ENCODE measurements at regions not wholly inside any gene's neighbourhood (a gene's known extent, or its start where the extent isn't known, plus 50 kb on each side); places are given as distances from the start of the nearest gene placed in this dataset.

DNA sequence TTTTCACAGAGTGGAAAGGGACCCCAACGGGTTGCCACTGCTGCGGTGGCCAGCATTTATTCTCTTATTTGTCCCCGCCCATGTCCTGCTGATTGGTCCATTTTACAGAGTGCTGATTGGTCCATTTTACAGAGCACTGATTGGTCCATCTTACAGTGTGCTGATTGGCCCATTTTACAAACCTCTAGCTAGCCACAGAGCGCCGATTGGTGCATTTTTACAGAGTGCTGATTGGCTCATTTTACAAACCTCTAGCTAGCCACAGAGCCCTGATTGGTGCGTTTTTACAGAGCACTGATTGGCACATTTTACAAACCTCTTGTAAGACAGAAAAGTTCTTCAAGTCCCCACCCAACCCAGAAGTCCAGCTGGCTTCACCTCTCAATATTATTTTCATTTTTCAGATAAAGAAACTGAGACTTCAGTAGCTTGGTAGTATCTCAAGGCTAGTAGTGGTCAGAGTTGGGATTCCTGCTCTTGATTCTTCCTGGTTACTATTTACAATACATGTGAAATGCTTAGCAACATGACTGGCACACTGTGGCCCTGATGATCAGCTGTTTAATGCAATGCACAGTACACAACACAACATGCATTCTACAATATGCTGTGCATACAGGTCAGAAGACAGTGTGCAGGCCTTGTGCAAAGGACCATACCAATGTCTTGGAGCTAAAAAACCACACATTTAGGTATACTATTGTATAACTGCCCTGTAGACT is 63.6 kb upstream of the BOD1 start:
- TF ChIP-seq GATA3 (IDR thresholded peaks at IDR 0.05; ENCODE audit: low read depth, low read length) = no peak

DNA sequence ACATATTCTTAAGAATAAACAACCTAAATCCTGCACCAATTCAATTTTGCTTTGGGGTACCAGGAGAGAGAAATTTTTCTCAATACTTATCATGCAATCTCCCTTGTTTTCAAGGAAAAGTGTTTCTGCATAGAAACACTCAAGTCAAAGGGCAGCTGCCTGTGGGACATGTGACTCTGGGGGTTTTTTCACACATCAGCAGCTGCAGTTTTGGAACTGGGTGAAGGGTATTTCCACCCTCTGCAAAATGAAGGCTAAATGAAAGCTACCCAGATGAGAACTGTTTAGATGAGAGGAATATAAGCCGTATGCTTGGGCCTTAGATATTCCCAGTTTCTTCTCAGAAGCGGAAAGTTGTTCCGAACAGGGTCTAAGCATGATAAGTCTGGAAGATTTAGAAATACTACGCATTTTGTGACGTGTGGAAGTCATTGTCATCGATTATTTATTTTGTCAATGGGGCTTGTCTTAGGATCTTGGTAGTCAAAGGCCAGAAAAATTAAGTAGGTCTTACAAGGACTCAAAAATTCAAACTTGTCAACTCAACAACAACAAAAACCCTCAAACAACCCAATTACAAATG is 64.3 kb upstream of the BOD1 start:
- TF ChIP-seq GATA3 (IDR thresholded peaks at IDR 0.05; ENCODE audit: low read depth, low read length) (no peak), GATA2 (IDR thresholded peaks at IDR 0.05; ENCODE audit: low read depth, low read length) (no peak)

DNA sequence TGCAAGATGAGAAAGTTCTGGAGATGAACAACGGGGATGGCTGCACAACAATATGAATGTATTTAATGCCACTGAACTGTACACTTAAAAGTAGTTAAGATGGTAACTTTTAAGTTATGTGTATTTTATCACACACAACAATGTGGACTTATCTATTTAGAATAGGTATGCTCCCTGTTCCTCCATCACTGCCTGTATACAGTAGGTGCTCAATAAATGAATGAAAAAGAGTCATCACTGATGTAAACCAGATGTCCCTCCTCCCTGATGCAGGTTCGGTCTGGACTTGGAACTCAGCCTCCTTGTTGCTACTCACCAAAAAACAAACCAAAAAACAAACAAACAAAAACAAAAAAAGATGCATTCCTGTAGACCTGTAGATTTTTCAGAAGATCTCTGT is 65.9 kb upstream of the BOD1 start:
- TF ChIP-seq GATA2 (IDR thresholded peaks at IDR 0.05; ENCODE audit: low read depth, low read length) (no peak), GATA3 (IDR thresholded peaks at IDR 0.05; ENCODE audit: low read depth, low read length) (no peak)

DNA sequence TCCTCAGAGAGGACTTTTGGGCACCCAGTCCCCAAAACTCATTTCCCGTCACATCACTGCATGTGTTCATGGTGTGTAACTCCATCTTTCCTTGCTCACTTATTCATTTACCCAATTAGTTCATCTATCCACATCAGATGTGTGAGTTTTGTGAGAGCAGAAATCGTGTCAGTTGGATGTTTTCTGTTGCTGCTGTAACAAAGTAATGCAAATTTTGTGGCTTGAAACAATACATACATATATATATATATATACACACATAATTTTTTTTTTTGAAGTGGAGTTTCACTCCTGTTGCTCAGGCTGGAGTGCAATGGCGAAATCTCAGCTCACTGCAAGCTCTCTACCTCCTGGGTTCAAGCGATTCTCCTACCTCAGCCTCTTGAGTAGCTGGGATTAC is 70.5 kb upstream of the BOD1 start:
- TF ChIP-seq GATA2 (IDR thresholded peaks at IDR 0.05; ENCODE audit: low read depth, low read length) (no peak), GATA3 (IDR thresholded peaks at IDR 0.05; ENCODE audit: low read depth, low read length) (no peak)

DNA sequence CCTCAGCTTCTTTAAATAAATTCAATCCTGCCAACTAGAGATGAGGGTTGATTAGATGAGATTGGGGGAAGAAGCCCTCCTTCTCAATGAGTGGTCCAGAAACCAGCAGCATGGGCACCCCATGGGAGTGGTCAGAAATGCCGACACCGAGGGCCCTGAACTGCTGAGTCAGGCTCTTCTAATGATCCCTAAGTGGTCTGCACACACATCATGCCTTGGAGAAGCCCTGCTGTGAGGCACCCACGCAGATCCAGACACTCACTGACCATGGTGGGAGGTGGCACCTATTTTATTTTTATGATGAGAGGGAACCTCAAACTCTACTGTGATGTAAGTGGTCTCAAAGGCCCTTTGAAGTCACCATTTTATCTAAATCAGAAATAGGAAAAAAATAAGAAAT is 72.3 kb upstream of the BOD1 start:
- TF ChIP-seq GATA2 (IDR thresholded peaks at IDR 0.05; ENCODE audit: low read depth, low read length) (no peak), GATA3 (IDR thresholded peaks at IDR 0.05; ENCODE audit: low read depth, low read length) (no peak)

DNA sequence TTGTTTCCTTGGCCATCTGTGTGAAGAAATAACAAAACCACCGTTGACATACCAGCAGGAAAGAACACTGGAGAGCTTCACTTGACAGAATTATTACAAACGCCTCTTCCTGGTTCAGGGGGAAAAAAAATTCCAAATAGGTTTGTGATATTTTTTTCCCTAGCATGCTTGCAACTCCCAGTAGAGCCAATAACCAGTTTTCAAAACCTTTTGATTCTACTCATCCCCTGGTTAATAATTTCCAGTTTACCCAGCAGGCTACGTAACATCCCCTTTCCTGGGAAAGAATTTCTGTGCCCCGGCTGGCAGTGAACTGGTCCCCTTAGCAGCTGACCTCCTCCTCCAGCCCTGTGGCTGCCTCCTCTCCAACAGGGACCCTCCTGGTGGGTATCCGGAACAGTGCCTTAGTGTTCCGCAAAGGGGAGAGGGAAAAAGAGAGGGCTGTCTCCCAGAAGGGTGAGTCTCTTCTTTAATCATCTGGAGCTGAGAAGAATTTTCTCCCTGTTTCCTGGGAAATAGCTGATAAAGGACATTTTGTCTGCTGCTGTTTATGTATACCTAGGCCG is 72.8 kb upstream of the BOD1 start:
- TF ChIP-seq GATA3 (IDR thresholded peaks at IDR 0.05; ENCODE audit: low read depth, low read length) (no peak), GATA2 (IDR thresholded peaks at IDR 0.05; ENCODE audit: low read depth, low read length) (no peak)

DNA sequence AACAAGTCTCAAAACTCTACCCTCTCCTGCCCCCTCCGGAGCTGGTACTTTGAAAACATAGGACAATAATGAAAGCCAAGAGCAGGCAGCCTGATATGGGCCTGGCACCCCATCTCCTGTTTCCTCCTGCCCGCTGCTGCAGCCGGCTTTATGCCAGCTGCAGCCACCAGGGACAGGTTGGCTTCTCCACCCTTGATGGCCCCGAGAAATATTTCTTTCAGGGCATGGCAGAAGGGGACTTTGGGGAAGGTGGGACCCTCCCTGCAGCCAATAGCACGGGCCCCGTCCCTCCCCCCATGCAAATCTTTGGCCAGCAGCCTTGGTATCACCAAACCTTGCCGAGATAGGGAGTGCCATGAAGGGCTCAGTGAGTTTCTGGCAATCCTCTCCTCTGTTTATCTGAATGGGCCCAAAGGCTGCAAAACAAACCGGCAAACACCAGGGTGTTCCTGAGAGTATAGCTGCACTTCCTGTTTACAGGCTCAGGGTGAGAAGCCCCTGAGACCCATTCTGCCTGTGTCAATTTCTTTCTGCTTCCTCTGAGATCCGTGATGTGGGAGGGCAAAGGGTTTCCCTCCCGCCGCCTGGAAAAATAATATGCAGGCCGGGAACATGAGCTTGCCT is 73.4 kb upstream of the BOD1 start:
- no peak for TF ChIP-seq GATA3 (IDR thresholded peaks at IDR 0.05; ENCODE audit: low read depth, low read length)
- TF ChIP-seq GATA2 (IDR thresholded peaks at IDR 0.05; ENCODE audit: low read depth, low read length) = no peak

DNA sequence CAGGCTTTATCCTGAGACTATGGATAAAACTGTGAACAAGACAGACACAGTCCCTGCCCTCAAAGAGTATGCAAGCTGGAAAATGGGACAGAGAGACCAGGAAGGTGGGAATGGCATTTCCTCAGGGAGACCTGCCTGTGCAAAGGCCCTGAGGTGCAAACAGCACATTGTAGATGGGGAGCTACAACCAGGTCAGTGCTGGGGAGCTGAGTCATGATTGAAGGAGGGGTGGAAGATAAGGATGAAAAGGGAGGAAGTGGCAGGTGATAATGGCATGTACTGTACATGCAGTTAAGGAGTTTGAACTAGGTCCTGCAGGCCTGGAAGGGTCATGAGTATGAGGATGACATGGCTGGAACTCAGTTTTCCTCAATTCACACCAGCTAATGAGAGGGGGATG is 75.5 kb upstream of the BOD1 start:
- TF ChIP-seq GATA3 (IDR thresholded peaks at IDR 0.05; ENCODE audit: low read depth, low read length) (no peak), GATA2 (IDR thresholded peaks at IDR 0.05; ENCODE audit: low read depth, low read length) (no peak)

DNA sequence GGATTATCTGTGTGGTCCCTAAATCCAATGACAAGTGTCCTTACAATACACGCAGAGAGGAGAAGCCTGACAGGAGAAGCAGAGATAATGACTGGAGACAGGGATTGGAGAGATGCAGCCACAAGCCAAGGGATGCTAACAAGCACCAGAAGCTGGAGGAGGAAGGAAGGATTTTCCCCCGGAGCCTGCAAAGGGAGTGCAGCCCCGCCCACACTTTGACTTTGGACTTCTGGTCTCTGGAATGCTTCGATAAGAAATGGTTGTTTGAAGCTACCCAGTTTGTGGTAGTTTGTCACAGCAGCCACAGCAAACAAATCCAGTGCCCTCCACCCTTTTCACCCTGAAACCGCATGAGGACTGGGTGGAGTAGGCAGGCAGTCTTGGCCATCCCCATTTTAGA is 77.2 kb upstream of the BOD1 start:
- TF ChIP-seq GATA2 (IDR thresholded peaks at IDR 0.05; ENCODE audit: low read depth, low read length) (no peak), GATA3 (IDR thresholded peaks at IDR 0.05; ENCODE audit: low read depth, low read length) (no peak)

DNA sequence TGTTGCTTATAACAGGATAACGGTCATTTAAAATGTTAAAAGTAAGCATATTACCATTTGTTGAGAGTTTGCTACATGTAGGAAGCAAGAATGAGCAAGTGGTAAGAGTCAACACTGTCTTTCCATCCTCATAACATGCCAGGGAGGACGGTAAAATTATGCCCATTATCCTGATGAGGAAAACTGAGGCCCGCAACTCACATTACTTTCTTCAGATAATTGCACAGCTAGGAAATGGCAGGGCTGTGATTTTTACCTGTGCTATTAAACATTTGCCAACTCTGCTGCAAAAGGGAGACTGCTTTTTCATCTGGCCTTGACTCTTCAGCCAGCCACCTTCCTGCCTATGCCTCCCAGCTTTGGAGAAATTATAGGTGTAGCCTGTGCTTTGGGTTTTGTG is 79.8 kb upstream of the BOD1 start:
- TF ChIP-seq GATA2 (IDR thresholded peaks at IDR 0.05; ENCODE audit: low read depth, low read length) (no peak), GATA3 (IDR thresholded peaks at IDR 0.05; ENCODE audit: low read depth, low read length) (no peak)

DNA sequence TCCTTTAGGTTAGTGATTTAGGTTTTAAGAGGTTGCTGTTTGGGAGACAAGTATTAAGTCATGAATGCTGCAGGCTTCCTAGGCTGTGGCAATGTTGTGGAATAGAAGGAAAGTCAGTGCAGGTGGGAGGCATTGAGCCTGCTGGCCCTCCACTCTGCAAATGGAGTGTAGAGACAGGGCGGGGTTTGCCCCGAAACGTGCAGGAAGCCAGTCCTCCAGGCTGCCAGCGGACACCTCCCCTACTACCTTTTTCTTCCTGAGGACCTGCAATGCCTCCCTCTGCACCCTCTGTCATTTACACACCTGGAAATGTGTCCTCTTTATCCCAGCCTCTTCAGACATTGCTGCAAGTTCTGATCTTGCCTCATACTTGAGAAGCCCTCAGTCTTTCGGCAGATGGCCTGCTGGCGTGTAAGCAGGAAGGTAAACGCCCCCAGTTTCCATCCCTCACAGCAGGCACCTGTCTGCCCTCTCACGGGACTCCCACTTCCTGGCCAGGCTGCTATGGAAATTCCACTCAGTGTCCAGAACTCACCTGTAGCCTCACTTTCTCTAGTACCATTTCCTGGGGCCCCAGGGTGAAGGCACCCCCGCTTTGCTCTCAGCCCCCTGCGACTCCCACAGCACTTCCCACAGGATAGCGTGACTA is 81.6 kb upstream of the BOD1 start:
- TF ChIP-seq GATA2 (IDR thresholded peaks at IDR 0.05; ENCODE audit: low read depth, low read length) = no peak
- TF ChIP-seq GATA3 (IDR thresholded peaks at IDR 0.05; ENCODE audit: low read depth, low read length) = no peak

DNA sequence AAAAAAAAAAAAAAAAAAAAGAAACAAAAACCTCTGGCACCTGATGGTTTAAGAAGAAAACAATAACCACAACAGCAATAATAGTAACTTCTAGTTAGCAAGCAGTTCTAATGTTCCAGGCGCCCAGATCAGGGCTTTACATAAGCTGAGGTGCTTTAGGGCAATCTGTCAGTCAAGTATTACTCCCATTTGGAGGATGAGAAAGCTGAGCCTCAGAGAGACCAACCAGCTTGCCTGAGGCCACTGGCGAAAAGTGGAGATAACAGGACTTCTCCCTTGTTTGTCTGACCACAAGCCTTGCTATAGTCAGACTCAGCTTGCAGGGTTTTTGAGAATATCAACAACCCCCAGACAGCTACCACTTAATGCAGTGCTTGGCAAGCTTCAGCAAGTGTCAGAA is 83.5 kb upstream of the BOD1 start:
- TF ChIP-seq GATA3 (IDR thresholded peaks at IDR 0.05; ENCODE audit: low read depth, low read length) (no peak), GATA2 (IDR thresholded peaks at IDR 0.05; ENCODE audit: low read depth, low read length) (no peak)

DNA sequence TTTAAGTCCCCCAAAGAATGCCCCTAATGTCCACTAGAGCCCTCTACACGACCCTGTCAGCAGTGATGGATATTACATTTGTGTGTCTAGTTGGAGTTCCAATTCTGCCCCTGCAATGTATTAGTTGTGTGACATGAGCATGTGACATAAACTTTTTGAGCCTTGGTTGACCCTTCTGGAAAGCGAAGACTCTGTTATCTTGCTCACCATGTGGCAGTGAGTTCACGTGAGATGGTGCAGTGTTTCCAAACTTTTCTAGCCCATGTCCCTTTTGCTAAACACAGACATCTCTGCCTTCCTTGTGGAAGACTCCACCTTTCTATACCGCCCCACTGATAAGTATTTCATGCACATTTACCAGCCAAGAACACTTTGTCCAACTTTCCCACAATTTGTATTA is 87.0 kb upstream of the BOD1 start:
- TF ChIP-seq GATA3 (IDR thresholded peaks at IDR 0.05; ENCODE audit: low read depth, low read length) (no peak), GATA2 (IDR thresholded peaks at IDR 0.05; ENCODE audit: low read depth, low read length) (no peak)
